Kidney (tissue), 13 donors: ENCODE measurements at regions not wholly inside any gene's neighbourhood (a gene's known extent, or its start where the extent isn't known, plus 50 kb on each side); places are given as distances from the start of the nearest gene placed in this dataset.

Experiments
- DNase-seq, 5 donors: peaks; one replicate each; pipeline ENCODE4 v3.0.0-alpha.2; 2013 to 2020
- FAIRE-seq: peaks from 2 replicates; lab custom pipeline; 2012; peaks lifted over from hg19 to GRCh38; lab: Jason Lieb, UNC
- H3K27ac ChIP-seq, 2 donors: one replicate each; pipeline ENCODE4 v1.7.0; 2013; ENCODE audit warnings: low read depth in 2 of 2, low read length in 2 of 2, inconsistent platforms in 1 of 2
- H3K27me3 ChIP-seq: one replicate; pipeline ENCODE4 v1.7.1; 2013; ENCODE audit warnings: low read length, inconsistent platforms; ENCODE audit not compliant: control insufficient read depth, insufficient read depth
- H3K36me3 ChIP-seq, 3 donors: one replicate each; pipeline versions ENCODE4 v1.7.0 to v1.7.1; 2013; ENCODE audit warnings: low read length in 3 of 3, control low read depth in 1 of 3, inconsistent platforms in 1 of 3; ENCODE audit not compliant: insufficient read depth in 3 of 3, control insufficient read depth in 2 of 3
- H3K4me1 ChIP-seq, 3 donors: one replicate each; pipeline versions ENCODE4 v1.7.0 to v1.7.1; 2013; ENCODE audit warnings: low read length in 3 of 3, inconsistent platforms in 1 of 3, low read depth in 1 of 3; ENCODE audit not compliant: control insufficient read depth in 2 of 3, insufficient read depth in 2 of 3
- H3K4me3 ChIP-seq, 3 donors: one replicate each; pipeline versions ENCODE4 v1.7.0 to v1.8.1; 2013; ENCODE audit warnings: low read length in 3 of 3, control low read depth in 1 of 3, inconsistent platforms in 1 of 3
- H3K9ac ChIP-seq, 3 donors: one replicate each; pipeline versions ENCODE4 v1.7.0 to v1.7.1; 2013; ENCODE audit warnings: low read length in 3 of 3, control low read depth in 1 of 3, inconsistent platforms in 1 of 3
- H3K9me3 ChIP-seq, 3 donors: one replicate each; pipeline versions ENCODE4 v1.7.0 to v1.7.1; 2013; ENCODE audit warnings: low read length in 3 of 3, control low read depth in 1 of 3, inconsistent platforms in 1 of 3; ENCODE audit not compliant: control insufficient read depth in 2 of 3, insufficient read depth in 1 of 3
- intact Hi-C: fragments of 100-400 bp; cut with DNase I; formaldehyde crosslinking; loops from one replicate; pipeline ENCODE4 v1.11.1; 2022
- TF ChIP-seq, protein P1 (sequence below): IDR thresholded peaks from 3 replicates; pipeline ENCODE4 v1.5.1; 2012; ENCODE audit warnings: mild to moderate bottlenecking, moderate library complexity, borderline replicate concordance; ENCODE audit not compliant: insufficient read depth; ENCODE audit errors: extremely low read depth
- donor health status: control.
- donor health status: control.
- donor health status: control.
- donor health status: control.
- donor health status: control.
- donor health status: DM: yes; HTN: yes; CAD: no.
- donor health status: Normal renal cell carcinoma (clear cell type).

DNA sequence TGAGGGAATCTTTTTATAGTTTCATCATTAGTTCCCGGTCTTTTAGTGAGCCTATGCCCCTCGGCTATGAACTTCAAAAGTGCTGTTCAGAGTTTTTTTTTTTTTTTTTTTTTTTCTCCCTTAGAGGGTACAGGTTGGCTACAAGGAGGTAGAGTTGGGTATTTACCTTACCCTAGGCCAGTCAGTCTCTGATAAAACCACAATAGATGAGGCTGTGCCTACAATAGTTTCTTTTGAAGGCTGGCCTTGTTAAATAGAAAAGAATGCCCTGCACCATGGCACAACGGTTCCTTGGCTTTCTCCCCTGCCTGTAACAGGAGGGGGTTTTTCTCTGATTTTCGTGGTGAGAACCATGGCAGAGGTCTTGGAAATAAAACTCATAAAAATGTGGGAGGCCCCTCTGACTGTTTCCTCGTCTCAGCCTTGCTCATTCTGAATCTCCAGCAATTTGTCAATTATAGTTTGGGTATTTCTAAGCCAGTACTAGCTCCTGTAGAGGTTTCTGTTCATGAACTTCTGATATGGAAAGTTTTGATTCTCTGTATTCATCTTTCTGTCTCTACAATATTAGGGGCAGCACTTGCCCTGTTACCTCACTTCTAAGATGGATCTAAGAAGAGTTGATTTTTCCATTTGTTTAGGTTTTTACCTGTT lies 152.0 kb downstream of the MTRR start:
- Histone ChIP-seq H3K36me3 (no peaks in the 10 kb centered on the region), H3K9ac (no peak overlapping the region), H3K27me3 (no peaks in the 10 kb centered on the region), H3K27ac (no peak overlapping the region), H3K4me3 (no peak overlapping the region), H3K4me1 (no peaks in the 10 kb centered on the region), H3K9me3 (no peaks in the 10 kb centered on the region)
- no peak for FAIRE-seq
- intact Hi-C loops: no loop called here
- TF ChIP-seq, protein P1, sequence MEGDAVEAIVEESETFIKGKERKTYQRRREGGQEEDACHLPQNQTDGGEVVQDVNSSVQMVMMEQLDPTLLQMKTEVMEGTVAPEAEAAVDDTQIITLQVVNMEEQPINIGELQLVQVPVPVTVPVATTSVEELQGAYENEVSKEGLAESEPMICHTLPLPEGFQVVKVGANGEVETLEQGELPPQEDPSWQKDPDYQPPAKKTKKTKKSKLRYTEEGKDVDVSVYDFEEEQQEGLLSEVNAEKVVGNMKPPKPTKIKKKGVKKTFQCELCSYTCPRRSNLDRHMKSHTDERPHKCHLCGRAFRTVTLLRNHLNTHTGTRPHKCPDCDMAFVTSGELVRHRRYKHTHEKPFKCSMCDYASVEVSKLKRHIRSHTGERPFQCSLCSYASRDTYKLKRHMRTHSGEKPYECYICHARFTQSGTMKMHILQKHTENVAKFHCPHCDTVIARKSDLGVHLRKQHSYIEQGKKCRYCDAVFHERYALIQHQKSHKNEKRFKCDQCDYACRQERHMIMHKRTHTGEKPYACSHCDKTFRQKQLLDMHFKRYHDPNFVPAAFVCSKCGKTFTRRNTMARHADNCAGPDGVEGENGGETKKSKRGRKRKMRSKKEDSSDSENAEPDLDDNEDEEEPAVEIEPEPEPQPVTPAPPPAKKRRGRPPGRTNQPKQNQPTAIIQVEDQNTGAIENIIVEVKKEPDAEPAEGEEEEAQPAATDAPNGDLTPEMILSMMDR: no peak
- DNase-seq: no peak

DNA sequence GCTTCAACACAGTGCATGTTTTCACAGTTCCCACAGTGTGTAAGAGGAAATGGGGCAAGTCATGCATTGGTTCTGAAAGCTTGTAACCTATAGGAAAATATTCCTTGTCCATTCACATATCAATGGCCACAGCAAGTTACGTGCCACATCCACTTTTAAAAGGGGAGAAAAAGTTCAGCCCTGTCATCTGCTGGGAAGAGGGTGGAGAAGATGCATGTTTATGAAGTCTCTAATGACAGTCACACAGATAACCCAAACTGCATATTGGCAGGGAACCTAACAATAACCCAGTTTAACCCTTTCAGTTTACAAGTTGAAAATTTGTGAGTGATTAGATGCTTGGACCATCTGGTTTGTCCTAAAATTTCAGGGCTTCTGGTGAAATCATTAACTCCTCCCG lies 159.3 kb downstream of the MTRR start:
- no peaks in the 10 kb centered on the region for H3K36me3 ChIP-seq
- no peak overlapping the region for H3K4me3 ChIP-seq
- no peak overlapping the region for H3K27ac ChIP-seq
- no peaks in the 10 kb centered on the region for H3K4me1 ChIP-seq
- intact Hi-C loops: no loop called here
- H3K9me3 ChIP-seq: no peaks in the 10 kb centered on the region
- no peak for FAIRE-seq
- H3K9ac ChIP-seq: no peak overlapping the region
- H3K27me3 ChIP-seq: no peaks in the 10 kb centered on the region
- TF ChIP-seq, protein P1: no peak
- no peak for DNase-seq

DNA sequence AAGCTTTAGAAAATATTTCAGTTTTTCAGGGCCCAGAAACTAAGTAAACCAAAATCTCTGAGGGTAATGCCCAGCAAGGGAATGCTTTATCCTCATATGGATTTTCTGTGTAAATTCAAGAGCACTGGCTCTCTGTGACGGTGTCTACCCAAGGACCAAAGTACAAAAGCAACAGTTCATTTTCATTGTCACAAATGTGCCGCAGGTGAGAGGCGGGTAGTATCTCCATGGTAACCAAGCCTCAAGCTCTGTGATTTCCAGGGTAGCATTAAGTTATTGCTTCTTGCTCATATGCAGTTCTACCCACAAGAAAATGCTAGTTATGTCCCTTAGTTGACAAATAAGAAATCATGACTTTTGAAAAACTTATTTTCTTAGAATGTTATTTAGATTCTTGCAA lies 164.3 kb downstream of the MTRR start:
- no peaks in the 10 kb centered on the region for H3K36me3 ChIP-seq
- H3K9ac ChIP-seq: no peak overlapping the region
- TF ChIP-seq, protein P1: no peak
- DNase-seq: no peak
- no peaks in the 10 kb centered on the region for H3K9me3 ChIP-seq
- H3K4me3 ChIP-seq: no peak overlapping the region
- FAIRE-seq: no peak
- H3K4me1 ChIP-seq: no peaks in the 10 kb centered on the region
- intact Hi-C loops: no loop called here
- H3K27ac ChIP-seq: no peak overlapping the region
- H3K27me3 ChIP-seq: no peaks in the 10 kb centered on the region

DNA sequence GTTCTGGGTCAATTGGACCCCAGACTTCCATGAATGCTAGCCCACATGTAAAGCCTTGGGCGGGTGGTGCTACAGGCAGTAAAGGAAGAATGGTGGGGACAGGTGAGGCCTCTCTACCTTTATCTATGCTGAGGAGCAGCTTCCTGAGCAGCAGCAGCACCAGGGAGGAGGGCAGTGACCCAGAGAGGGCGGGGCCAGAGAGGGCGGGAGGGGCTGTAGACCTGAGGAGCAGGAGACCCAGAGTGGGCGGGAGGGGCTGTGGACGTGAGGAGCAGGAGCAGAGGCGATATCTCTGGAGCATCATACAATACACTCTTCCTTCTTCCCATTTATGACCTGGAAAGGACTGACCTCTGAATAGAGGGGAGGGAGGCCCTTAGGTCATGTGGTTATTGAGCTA lies 165.9 kb downstream of the MTRR start:
- intact Hi-C loops: no loop called here
- no peak for DNase-seq
- Histone ChIP-seq H3K27me3 (no peaks in the 10 kb centered on the region), H3K27ac (no peak overlapping the region), H3K4me1 (no peaks in the 10 kb centered on the region), H3K36me3 (no peaks in the 10 kb centered on the region), H3K9ac (no peak overlapping the region), H3K9me3 (no peaks in the 10 kb centered on the region), H3K4me3 (no peak overlapping the region)
- FAIRE-seq: no peak
- TF ChIP-seq, protein P1: no peak
